Fibroblast of lung (primary cell): ENCODE measurements at regions not wholly inside any gene's neighbourhood (a gene's known extent, or its start where the extent isn't known, plus 50 kb on each side); places are given as distances from the start of the nearest gene placed in this dataset.

Experiments used
- DNase-seq, 2 donors: peaks; one replicate each; pipeline versions ENCODE4 v3.0.0 to v3.0.0-alpha.2; 2010; ENCODE audit warnings: low read depth in 2 of 2
- H2AFZ ChIP-seq: 2 replicates; pipeline ENCODE4 v1.5.1; 2012; ENCODE audit warnings: low read length, control low read depth, inconsistent platforms
- H3K27ac ChIP-seq: 2 replicates; pipeline ENCODE4 v1.5.1; 2011; ENCODE audit warnings: low read length, control low read depth; ENCODE audit not compliant: insufficient read depth
- H3K27me3 ChIP-seq: 2 replicates; pipeline ENCODE4 v1.5.1; 2011; ENCODE audit warnings: mild to moderate bottlenecking, low read length; ENCODE audit not compliant: control insufficient read depth, insufficient read depth
- H3K36me3 ChIP-seq: 2 replicates; pipeline ENCODE4 v1.5.1; 2011; ENCODE audit warnings: low read length; ENCODE audit not compliant: control insufficient read depth, insufficient read depth
- H3K4me1 ChIP-seq: 2 replicates; pipeline ENCODE4 v1.5.1; 2011; ENCODE audit warnings: low read length; ENCODE audit not compliant: control insufficient read depth, insufficient read depth; ENCODE audit errors: extremely low read depth
- H3K4me2 ChIP-seq: 2 replicates; pipeline ENCODE4 v1.5.1; 2011; ENCODE audit warnings: low read length, control low read depth; ENCODE audit not compliant: insufficient read depth; ENCODE audit errors: extremely low read depth
- H3K4me3 ChIP-seq, 4 experiments: fragments of 200-600 bp in 1 of 4; sonication (generic) in 1 of 4; replicated peaks in 1 of 4; 2 replicates each; pipeline ENCODE4 v1.5.1; 2011 to 2016; ENCODE audit warnings: low read length in 4 of 4, low read depth in 3 of 4, mild to moderate bottlenecking in 3 of 4, control low read depth in 2 of 4, inconsistent platforms in 1 of 4, mixed read lengths in 1 of 4; ENCODE audit not compliant: insufficient read depth in 1 of 4; ENCODE audit errors: control extremely low read depth in 1 of 4
- H3K79me2 ChIP-seq: 2 replicates; pipeline ENCODE4 v1.5.1; 2012; ENCODE audit warnings: mild to moderate bottlenecking, low read length, inconsistent platforms; ENCODE audit not compliant: control insufficient read depth, insufficient read depth
- H3K9ac ChIP-seq: 2 replicates; pipeline ENCODE4 v1.5.1; 2011; ENCODE audit warnings: mild to moderate bottlenecking, low read length, control low read depth; ENCODE audit not compliant: insufficient read depth
- H3K9me3 ChIP-seq: 2 replicates; pipeline ENCODE4 v1.5.1; 2012; ENCODE audit warnings: low read depth, low read length; ENCODE audit not compliant: control insufficient read depth, insufficient read depth
- H4K20me1 ChIP-seq: 2 replicates; pipeline ENCODE4 v1.5.1; 2011; ENCODE audit warnings: low read length; ENCODE audit not compliant: control insufficient read depth, insufficient read depth; ENCODE audit errors: extremely low read depth
- EZH2 ChIP-seq: IDR thresholded peaks from 2 replicates; pipeline ENCODE4 v1.5.1; 2012; ENCODE audit warnings: low read length, control low read depth, mild to moderate bottlenecking; ENCODE audit errors: missing control alignments
- TF ChIP-seq, protein P1 (sequence below), 2 donors: IDR thresholded peaks in 1 of 2; conservative IDR thresholded peaks in 1 of 2; 1 replicate in 1 of 2; 2 replicates in 1 of 2; pipeline ENCODE4 v1.5.1; 2011 to 2012; ENCODE audit warnings: low read length in 2 of 2, control low read depth in 1 of 2, inconsistent platforms in 1 of 2, low read depth in 1 of 2, mild to moderate bottlenecking in 1 of 2

DNA sequence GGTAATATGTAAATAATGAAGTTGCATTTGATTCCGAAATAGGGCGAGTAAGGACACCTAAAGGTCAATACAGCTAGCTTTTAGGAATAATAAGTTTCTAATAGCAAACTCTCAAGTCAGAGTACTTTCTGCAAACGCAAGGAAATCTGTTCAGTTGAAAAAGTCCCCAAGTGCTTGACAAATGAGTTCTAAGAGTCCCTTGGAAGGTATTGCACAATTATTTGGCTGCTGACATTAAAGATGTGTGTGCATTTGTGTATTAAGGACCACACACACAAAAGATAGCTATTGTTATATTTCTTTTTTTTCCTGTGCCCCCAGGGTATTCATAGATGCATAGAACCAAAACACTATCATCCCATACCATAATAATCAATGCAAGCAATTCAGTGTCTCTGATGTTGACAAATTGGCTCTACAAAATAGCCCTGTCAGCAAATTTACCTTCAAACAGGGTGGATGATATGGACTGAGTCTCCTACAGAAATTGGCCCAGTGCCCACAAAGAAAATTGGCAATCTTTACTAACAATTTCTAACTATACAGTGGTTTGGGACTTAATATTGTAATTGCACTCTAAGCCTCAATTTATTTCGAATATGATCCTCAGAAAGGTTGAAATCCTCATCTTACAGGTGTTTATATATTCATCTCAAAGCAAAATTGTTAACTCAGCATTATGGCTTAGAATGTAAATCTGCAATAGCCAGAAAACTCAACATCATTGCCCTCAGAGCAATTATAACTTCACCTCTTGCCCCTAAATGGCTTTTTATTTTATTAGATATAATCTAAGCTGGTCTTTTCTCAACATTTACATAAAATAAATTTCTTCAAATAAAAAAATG, 827.2 kb downstream of the MAT2B start:
- H3K79me2 ChIP-seq: no peaks in the 10 kb centered on the region
- no peaks in the 10 kb centered on the region for H3K4me1 ChIP-seq
- no peak overlapping the region for H3K4me2 ChIP-seq
- no peaks in the 10 kb centered on the region for H3K36me3 ChIP-seq
- H2AFZ ChIP-seq: no peak overlapping the region
- H3K27ac ChIP-seq: no peak overlapping the region
- TF ChIP-seq, protein P1, sequence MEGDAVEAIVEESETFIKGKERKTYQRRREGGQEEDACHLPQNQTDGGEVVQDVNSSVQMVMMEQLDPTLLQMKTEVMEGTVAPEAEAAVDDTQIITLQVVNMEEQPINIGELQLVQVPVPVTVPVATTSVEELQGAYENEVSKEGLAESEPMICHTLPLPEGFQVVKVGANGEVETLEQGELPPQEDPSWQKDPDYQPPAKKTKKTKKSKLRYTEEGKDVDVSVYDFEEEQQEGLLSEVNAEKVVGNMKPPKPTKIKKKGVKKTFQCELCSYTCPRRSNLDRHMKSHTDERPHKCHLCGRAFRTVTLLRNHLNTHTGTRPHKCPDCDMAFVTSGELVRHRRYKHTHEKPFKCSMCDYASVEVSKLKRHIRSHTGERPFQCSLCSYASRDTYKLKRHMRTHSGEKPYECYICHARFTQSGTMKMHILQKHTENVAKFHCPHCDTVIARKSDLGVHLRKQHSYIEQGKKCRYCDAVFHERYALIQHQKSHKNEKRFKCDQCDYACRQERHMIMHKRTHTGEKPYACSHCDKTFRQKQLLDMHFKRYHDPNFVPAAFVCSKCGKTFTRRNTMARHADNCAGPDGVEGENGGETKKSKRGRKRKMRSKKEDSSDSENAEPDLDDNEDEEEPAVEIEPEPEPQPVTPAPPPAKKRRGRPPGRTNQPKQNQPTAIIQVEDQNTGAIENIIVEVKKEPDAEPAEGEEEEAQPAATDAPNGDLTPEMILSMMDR (conservative IDR thresholded peaks at IDR 0.05 in 1 of 2, IDR thresholded peaks at IDR 0.05 in 1 of 2; ENCODE audit: low read depth in 1 of 2, low read length in 2 of 2): no peak
- TF ChIP-seq EZH2: no peak
- DNase-seq: no peak
- no peak overlapping the region for H3K4me3 ChIP-seq
- H3K9me3 ChIP-seq: no peaks in the 10 kb centered on the region
- no peaks in the 10 kb centered on the region for H3K27me3 ChIP-seq
- H3K9ac ChIP-seq: no peak overlapping the region
- H4K20me1 ChIP-seq: no peaks in the 10 kb centered on the region

DNA sequence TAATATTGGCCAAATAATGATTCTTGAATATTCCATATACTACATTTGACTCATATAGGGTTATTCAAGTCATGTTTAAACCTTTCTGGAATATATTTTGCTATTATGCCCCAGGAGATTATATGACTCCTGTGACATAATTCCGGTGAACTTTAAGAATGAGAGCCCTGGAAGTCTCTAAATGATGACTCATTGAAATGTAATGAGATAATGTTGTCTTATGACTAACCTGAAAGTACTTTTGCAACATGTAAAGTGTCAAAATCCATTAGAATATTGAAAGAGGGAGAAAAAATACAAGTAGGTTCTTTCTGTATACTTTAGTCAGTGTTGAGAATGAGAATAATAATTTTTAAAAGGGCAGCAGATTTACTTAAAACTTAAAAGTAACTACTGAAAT, 830.4 kb downstream of the MAT2B start:
- H3K4me2 ChIP-seq: no peak overlapping the region
- DNase-seq: peak; percentile 53 to 87
- no peak for TF ChIP-seq EZH2
- TF ChIP-seq, protein P1 (conservative IDR thresholded peaks at IDR 0.05 in 1 of 2, IDR thresholded peaks at IDR 0.05 in 1 of 2; ENCODE audit: low read depth in 1 of 2, low read length in 2 of 2): no peak

DNA sequence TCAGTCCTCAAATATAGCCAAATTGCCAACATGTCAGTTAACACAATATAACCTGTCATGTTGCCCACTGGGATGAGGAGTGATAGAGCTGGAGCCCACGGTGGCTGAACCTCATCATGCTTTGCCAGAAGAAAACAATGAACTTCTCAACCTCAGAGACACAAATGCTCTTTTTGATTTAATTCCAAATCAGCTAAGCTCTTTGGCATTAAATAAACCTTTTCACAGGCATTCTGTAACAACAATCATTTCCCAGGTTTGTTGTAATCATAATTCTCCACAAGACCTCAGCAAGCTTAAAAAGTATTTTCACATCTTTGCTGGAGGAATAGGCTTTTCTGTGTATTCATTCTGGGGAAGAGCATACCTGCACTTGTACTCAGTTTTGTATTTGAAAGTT, 830.9 kb downstream of the MAT2B start:
- Histone ChIP-seq H3K79me2 (no peaks in the 10 kb centered on the region), H3K27ac (no peak overlapping the region), H2AFZ (no peak overlapping the region), H3K9me3 (no peaks in the 10 kb centered on the region), H3K27me3 (no peaks in the 10 kb centered on the region), H3K36me3 (no peaks in the 10 kb centered on the region), H3K9ac (no peak overlapping the region), H3K4me3 (no peak overlapping the region), H4K20me1 (no peaks in the 10 kb centered on the region), H3K4me2 (no peak overlapping the region), H3K4me1 (no peaks in the 10 kb centered on the region)
- TF ChIP-seq, protein P1 (conservative IDR thresholded peaks at IDR 0.05 in 1 of 2, IDR thresholded peaks at IDR 0.05 in 1 of 2; ENCODE audit: low read depth in 1 of 2, low read length in 2 of 2): no peak
- TF ChIP-seq EZH2: no peak
- no peak for DNase-seq

More for the DNA sequence above, 830.4 kb downstream of the MAT2B start:
- Histone ChIP-seq H3K9me3 (no peaks in the 10 kb centered on the region), H2AFZ (no peak overlapping the region), H3K36me3 (no peaks in the 10 kb centered on the region), H3K4me3 (no peak overlapping the region), H3K27ac (no peak overlapping the region), H3K4me1 (no peaks in the 10 kb centered on the region), H3K27me3 (no peaks in the 10 kb centered on the region), H3K79me2 (no peaks in the 10 kb centered on the region), H4K20me1 (no peaks in the 10 kb centered on the region), H3K9ac (no peak overlapping the region)
